GM10248 (cell line): ENCODE measurements at regions not wholly inside any gene's neighbourhood (a gene's known extent, or its start where the extent isn't known, plus 50 kb on each side); places are given as distances from the start of the nearest gene placed in this dataset.

ENCODE experiments used
- CTCF ChIA-PET: fragments of 300-600 bp; sonication (Branson Sonifier 250); formaldehyde crosslinking; extraction: SDS; loops from one replicate; lab custom pipeline; 2021; ENCODE audit warnings: antibody characterized with exemption; lab: Yijun Ruan, JAX
- POLR2A ChIA-PET: fragments of 350-650 bp; sonication (Branson Sonifier 250); formaldehyde crosslinking; extraction: SDS; loops from one replicate; lab custom pipeline; 2020; ENCODE audit warnings: antibody characterized with exemption; lab: Yijun Ruan, JAX
- DNase-seq: peaks from one replicate; pipeline ENCODE4 v3.0.0; 2012; ENCODE audit errors: extremely low spot score
- CTCF ChIP-seq: IDR thresholded peaks from 2 replicates; pipeline ENCODE4 v1.5.1; 2012; ENCODE audit warnings: mild to moderate bottlenecking, low read depth; ENCODE audit errors: extremely low read depth, missing control alignments, control extremely low read depth

- DNase-seq = no peak
- CTCF ChIA-PET = no interaction called here
- no peak for TF ChIP-seq CTCF
- POLR2A ChIA-PET = no interaction called here
Measured at GRCh38 chr1:5718831-5719632, 273.2 kb downstream of the NPHP4 start.

- no peak for DNase-seq
- ChIA-PET CTCF (interaction anchor here (1.0 kb wide), 1 partner anchor 29 kb away, joined by 4 read pairs; no protein-coding TSS in a partner anchor), POLR2A (no interaction called here)
- no peak for TF ChIP-seq CTCF
Measured at GRCh38 chr1:5717031-5717682, 275.1 kb downstream of the NPHP4 start.

- CTCF ChIA-PET = interaction anchor here (1.0 kb wide), 1 partner anchor 30 kb away, joined by 4 read pairs; no protein-coding TSS in a partner anchor
Measured at GRCh38 chr1:5716126-5716525, 276.1 kb downstream of the NPHP4 start.

GRCh38 chr1:5713101-5714010, 278.9 kb downstream of the NPHP4 start:
- no peak for DNase-seq
- ChIA-PET POLR2A (no interaction called here), CTCF (no interaction called here)
- TF ChIP-seq CTCF = no peak

More at GRCh38 chr1:5716126-5716525, 276.1 kb downstream of the NPHP4 start:
- DNase-seq = no peak
- POLR2A ChIA-PET = no interaction called here
- TF ChIP-seq CTCF = no peak

- POLR2A ChIA-PET = no interaction called here
- TF ChIP-seq CTCF = no peak
- CTCF ChIA-PET = no interaction called here
- DNase-seq = no peak
Measured at GRCh38 chr1:5711956-5712645, 280.1 kb downstream of the NPHP4 start.
